Endodermal cell (in vitro differentiated cells): ENCODE measurements at regions not wholly inside any gene's neighbourhood (a gene's known extent, or its start where the extent isn't known, plus 50 kb on each side); places are given as distances from the start of the nearest gene placed in this dataset.

Experiments
- DNase-seq: peaks from one replicate; pipeline ENCODE4 v3.0.0-alpha.2; 2017
- H3K27ac ChIP-seq: 2 replicates; pipeline ENCODE4 v1.5.1; 2013; ENCODE audit warnings: mild to moderate bottlenecking, low read depth, low read length, moderate library complexity
- H3K27me3 ChIP-seq: 2 replicates; pipeline ENCODE4 v1.6.1; 2013; ENCODE audit warnings: mild to moderate bottlenecking, low read length, moderate library complexity; ENCODE audit not compliant: insufficient read depth, control insufficient read depth, poor library complexity, severe bottlenecking
- H3K36me3 ChIP-seq: 2 replicates; pipeline ENCODE4 v1.7.0; 2013; ENCODE audit warnings: mild to moderate bottlenecking, low read length, moderate library complexity; ENCODE audit not compliant: control insufficient read depth, insufficient read depth
- H3K4me1 ChIP-seq: one replicate; pipeline ENCODE4 v1.7.0; 2013; ENCODE audit warnings: low read length; ENCODE audit not compliant: control insufficient read depth, insufficient read depth
- H3K4me3 ChIP-seq: 2 replicates; pipeline ENCODE4 v1.5.1; 2013; ENCODE audit warnings: mild to moderate bottlenecking, low read length, moderate library complexity
- H3K9ac ChIP-seq: 2 replicates; pipeline ENCODE4 v1.6.1; 2013; ENCODE audit warnings: mild to moderate bottlenecking, low read length, moderate library complexity; ENCODE audit not compliant: poor library complexity, severe bottlenecking; ENCODE audit errors: extremely low read depth
- H3K9me3 ChIP-seq: 2 replicates; pipeline ENCODE4 v1.6.1; 2013; ENCODE audit warnings: mild to moderate bottlenecking, low read length, moderate library complexity; ENCODE audit not compliant: control insufficient read depth
- H3K27ac Mint-ChIP-seq: 2 replicates; pipeline ENCODE4 v1.8.0; 2020; ENCODE audit warnings: mixed read lengths
- H3K27me3 Mint-ChIP-seq: 2 replicates; pipeline ENCODE4 v1.8.0; 2021; ENCODE audit warnings: mild to moderate bottlenecking, mixed read lengths; ENCODE audit not compliant: insufficient read depth
- H3K36me3 Mint-ChIP-seq: 2 replicates; pipeline ENCODE4 v1.8.0; 2020; ENCODE audit warnings: low read depth, mixed read lengths
- H3K4me1 Mint-ChIP-seq: 2 replicates; pipeline ENCODE4 v1.8.0; 2020; ENCODE audit warnings: mixed read lengths
- H3K4me3 Mint-ChIP-seq: 2 replicates; pipeline ENCODE4 v1.8.0; 2020; ENCODE audit warnings: mild to moderate bottlenecking, moderate library complexity, mixed read lengths
- H3K9me3 Mint-ChIP-seq: 2 replicates; pipeline ENCODE4 v1.8.0; 2020; ENCODE audit warnings: mild to moderate bottlenecking, mixed read lengths
- WGBS, 2 experiments: methylation state at CpG; one replicate each; pipeline versions ENCODE4 v1.1.5 to v1.1.7; 2013; ENCODE audit warnings: missing lambda C conversion rate in 2 of 2, mixed read lengths in 1 of 2; ENCODE audit not compliant: insufficient coverage in 1 of 2, insufficient read length in 1 of 2; 5-methylcytosine and 5-hydroxymethylcytosine counted together
- TF ChIP-seq, protein P1 (sequence below): fragments of 200-600 bp; sonication (generic); conservative IDR thresholded peaks from 2 replicates; pipeline ENCODE4 v1.5.0; 2021; ENCODE audit warnings: antibody characterized with exemption, mild to moderate bottlenecking

- Histone ChIP-seq H3K27ac (no peak overlapping the region), H3K36me3 (no peaks in the 10 kb centered on the region), H3K9ac (no peak overlapping the region), H3K4me1 (peaks cover 8% of the 10 kb centered on the region), H3K9me3 (no peaks in the 10 kb centered on the region), H3K27me3 (no peaks in the 10 kb centered on the region), H3K4me3 (no peak overlapping the region)
- H3K27ac Mint-ChIP-seq: no peak overlapping the region
- H3K36me3 Mint-ChIP-seq: no peaks in the 10 kb centered on the region
- WGBS, 2 experiments: 91 to 93% methylated on average over 2 to 4 of the region's 4 CpGs
- no peaks in the 10 kb centered on the region for H3K27me3 Mint-ChIP-seq
- H3K4me1 Mint-ChIP-seq: peaks cover 24% of the 10 kb centered on the region
- DNase-seq: no peak
- TF ChIP-seq, protein P1, sequence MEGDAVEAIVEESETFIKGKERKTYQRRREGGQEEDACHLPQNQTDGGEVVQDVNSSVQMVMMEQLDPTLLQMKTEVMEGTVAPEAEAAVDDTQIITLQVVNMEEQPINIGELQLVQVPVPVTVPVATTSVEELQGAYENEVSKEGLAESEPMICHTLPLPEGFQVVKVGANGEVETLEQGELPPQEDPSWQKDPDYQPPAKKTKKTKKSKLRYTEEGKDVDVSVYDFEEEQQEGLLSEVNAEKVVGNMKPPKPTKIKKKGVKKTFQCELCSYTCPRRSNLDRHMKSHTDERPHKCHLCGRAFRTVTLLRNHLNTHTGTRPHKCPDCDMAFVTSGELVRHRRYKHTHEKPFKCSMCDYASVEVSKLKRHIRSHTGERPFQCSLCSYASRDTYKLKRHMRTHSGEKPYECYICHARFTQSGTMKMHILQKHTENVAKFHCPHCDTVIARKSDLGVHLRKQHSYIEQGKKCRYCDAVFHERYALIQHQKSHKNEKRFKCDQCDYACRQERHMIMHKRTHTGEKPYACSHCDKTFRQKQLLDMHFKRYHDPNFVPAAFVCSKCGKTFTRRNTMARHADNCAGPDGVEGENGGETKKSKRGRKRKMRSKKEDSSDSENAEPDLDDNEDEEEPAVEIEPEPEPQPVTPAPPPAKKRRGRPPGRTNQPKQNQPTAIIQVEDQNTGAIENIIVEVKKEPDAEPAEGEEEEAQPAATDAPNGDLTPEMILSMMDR: no peak
- no peaks in the 10 kb centered on the region for H3K9me3 Mint-ChIP-seq
- no peak overlapping the region for H3K4me3 Mint-ChIP-seq
Observed at GRCh38 chr4:181265370-181265769, 977.8 kb upstream of the TENM3 start.

- WGBS, 2 experiments: 83 to 86% methylated on average over 7 to 9 of the region's 9 CpGs
- H3K36me3 ChIP-seq: no peaks in the 10 kb centered on the region
- no peaks in the 10 kb centered on the region for H3K27me3 Mint-ChIP-seq
- H3K9ac ChIP-seq: no peak overlapping the region
- peaks cover 7% of the 10 kb centered on the region for H3K9me3 Mint-ChIP-seq
- H3K9me3 ChIP-seq: peaks cover 13% of the 10 kb centered on the region
- H3K36me3 Mint-ChIP-seq: no peaks in the 10 kb centered on the region
- no peaks in the 10 kb centered on the region for H3K4me1 ChIP-seq
- no peaks in the 10 kb centered on the region for H3K27me3 ChIP-seq
- no peak overlapping the region for H3K27ac ChIP-seq
- no peak overlapping the region for H3K27ac Mint-ChIP-seq
- no peak overlapping the region for H3K4me3 Mint-ChIP-seq
- no peak overlapping the region for H3K4me3 ChIP-seq
- no peaks in the 10 kb centered on the region for H3K4me1 Mint-ChIP-seq
- DNase-seq: no peak
- TF ChIP-seq, protein P1: no peak
Observed at GRCh38 chr4:181271116-181271640, 972.0 kb upstream of the TENM3 start.

DNA sequence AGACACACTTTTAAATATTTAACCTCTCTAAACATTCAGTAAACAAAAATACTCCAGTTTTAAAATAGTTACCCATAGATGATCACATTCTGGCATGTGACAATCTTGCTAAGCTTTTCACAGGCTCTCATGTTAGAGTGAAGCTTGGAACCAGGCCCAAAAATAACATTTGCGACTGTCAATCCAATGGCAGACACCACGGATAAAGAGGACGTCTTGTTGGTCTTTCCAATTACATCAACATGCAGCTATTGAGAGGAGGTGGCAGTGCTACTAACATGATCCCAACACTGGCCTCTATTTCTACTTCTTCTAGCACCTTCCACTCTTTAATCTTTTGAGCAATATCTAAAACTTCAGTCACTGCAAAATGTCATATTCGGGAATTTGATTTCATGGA lies 970.8 kb upstream of the TENM3 start:
- Mint-ChIP-seq H3K4me3 (no peak overlapping the region), H3K27ac (no peak overlapping the region), H3K36me3 (no peaks in the 10 kb centered on the region), H3K27me3 (no peaks in the 10 kb centered on the region), H3K9me3 (peaks cover 13% of the 10 kb centered on the region), H3K4me1 (no peaks in the 10 kb centered on the region)
- Histone ChIP-seq H3K9ac (no peak overlapping the region), H3K4me3 (no peak overlapping the region), H3K27ac (no peak overlapping the region), H3K9me3 (peaks cover 26% of the 10 kb centered on the region), H3K36me3 (no peaks in the 10 kb centered on the region), H3K27me3 (no peaks in the 10 kb centered on the region), H3K4me1 (no peaks in the 10 kb centered on the region)
- WGBS, 2 experiments: 94 to 100% methylated on average over 3 to 4 of the region's 4 CpGs
- TF ChIP-seq, protein P1: no peak
- no peak for DNase-seq
